GM21526 (cell line): ENCODE measurements at regions not wholly inside any gene's neighbourhood (a gene's known extent, or its start where the extent isn't known, plus 50 kb on each side); places are given as distances from the start of the nearest gene placed in this dataset.

Experiments
- ATAC-seq: cut with Tn5 transposase; IDR thresholded peaks from one replicate; pipeline ENCODE4 v1.9.1; 2021; ENCODE audit warnings: moderate library complexity; ENCODE audit not compliant: unreplicated experiment, low FRiP score

DNA sequence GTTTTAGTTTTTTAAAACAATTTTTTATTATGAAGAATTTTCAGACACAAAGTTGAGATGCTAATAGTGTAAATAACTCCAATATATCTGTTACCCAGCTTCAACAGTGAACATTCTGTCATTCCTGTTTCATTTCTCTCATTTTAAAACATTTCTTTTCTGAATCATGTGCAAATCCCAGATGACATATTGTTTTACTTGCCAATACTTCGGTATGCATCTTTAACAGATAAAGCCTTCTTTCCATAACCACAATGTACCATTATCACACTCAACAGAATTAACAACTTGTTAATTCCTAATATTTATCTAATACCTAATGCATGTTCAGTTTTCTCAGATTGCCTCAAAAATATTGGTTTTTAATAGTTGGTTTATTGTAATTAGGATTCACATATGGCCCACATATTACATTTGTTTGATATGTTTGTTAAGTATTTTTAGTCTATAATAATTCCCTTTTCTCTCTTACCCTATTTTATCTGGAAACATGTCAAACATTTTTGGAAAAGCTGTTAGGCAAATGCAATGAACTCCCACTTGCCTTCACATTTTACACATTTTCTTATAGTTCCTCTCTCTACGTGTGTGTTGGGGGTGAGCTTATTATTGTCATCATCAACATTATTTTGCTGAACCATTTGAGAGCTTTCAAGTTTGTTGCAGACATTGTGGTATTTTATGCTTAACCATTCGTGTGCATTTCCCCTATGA lies 58.7 kb upstream of the ANKRD55 start:
- ATAC-seq: no peak

DNA sequence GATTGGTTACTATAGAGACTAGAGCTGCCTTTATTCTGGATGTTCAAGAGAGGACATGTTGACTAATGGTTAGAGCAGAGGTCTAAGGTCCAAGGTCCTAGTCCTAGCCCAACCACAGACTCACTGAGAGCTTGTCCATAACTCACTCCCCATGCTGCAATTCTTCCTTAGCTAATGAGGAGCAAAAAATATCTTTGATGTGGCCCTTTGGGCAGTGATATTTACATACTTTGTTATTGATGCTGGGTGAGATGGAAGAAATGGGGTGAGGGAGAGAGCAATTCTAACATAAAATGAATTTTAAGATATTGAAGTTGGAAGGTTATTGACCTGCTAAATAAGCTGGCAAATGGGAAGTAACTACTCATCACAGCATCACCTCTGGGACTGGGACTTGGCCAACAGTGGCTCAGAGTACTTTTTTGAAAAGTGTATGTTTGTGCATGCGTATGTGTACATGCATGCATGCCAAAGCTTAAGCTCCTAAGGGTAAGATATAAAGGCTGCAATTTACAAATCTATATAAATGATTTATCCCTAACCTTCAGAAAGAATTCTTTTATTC lies 58.0 kb upstream of the ANKRD55 start:
- ATAC-seq: no peak

DNA sequence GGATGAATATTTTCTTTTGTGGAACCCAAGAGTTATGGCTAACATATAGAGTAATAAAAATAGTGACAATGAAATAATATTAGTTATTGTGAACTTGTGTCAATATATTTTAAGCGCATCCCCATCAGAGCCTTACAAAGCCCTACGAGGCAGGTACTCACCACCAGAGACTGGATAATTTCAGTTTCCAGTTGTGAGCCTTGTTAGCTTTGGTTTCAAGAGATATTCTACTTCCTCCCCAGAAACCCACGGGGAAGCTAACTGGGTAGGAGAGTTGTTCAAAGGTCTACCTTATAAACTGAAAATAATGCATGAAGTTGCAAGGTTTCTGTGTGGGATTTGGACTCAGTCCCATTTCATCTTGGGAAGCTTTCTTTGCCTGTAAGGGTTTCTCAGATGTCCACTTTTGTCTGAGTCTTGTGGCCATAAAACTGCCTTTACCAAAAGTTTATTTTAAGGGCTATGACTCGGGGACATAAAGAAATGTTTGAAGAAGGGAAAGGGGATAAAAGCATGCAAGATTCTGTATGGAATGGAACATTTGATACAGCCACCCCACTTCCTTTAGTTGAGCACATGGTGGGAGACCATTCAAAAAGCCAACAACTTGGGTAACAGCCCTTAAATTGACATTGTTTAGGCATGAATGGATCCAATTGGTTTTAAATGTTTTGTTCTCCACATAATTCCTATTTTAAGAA lies 57.4 kb upstream of the ANKRD55 start:
- no peak for ATAC-seq

DNA sequence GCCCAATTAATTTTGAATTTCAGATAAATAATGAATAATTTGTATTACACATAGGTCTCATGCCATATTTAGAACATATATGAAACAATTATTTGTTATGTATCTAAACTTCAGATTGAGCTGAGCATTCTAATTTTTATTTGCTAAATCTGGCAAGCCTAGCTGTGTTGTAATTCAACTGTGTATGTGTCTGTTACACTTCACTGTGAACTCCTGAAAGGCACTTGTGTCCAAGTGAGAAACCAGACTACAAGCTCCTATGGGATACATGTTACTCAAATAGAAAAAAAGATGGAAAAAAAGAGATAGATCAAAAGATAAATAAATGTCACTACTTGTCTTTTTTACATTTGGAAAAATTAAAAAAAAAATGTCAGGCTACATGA lies 56.5 kb upstream of the ANKRD55 start:
- ATAC-seq: no peak

DNA sequence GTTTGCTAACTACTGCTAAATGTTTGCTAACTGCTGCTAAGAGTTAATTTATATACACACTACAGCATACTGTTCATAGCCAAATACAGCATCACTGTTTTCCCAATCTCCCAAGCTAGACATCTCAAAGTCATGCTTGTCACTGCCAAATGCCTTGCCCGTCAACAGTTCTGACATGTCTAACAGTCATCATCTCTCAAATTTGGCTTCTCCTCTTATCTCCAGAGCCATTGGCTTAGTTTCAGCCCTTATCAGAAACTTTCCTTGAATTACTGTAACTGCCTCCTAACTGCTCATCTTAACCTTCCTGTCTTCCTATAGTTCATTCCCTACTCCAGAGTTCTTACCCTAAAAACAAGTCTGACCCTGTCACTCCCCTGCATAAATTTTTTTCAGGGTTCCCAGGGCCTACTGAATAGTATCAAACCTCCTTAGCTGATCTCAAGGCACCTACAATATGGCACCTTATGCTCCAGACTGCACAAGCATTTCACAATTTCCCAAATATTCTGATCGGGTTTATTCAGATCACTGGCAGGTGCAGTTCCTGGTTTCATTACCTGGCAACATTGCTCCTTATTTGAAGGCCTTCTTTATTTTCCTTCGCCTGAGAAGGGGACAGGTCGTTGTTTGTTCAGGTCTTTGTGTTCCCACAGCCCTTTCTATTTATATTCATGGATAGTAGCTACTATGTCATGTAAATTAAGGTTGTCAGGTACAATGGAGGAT lies 55.9 kb upstream of the ANKRD55 start:
- ATAC-seq: no peak

DNA sequence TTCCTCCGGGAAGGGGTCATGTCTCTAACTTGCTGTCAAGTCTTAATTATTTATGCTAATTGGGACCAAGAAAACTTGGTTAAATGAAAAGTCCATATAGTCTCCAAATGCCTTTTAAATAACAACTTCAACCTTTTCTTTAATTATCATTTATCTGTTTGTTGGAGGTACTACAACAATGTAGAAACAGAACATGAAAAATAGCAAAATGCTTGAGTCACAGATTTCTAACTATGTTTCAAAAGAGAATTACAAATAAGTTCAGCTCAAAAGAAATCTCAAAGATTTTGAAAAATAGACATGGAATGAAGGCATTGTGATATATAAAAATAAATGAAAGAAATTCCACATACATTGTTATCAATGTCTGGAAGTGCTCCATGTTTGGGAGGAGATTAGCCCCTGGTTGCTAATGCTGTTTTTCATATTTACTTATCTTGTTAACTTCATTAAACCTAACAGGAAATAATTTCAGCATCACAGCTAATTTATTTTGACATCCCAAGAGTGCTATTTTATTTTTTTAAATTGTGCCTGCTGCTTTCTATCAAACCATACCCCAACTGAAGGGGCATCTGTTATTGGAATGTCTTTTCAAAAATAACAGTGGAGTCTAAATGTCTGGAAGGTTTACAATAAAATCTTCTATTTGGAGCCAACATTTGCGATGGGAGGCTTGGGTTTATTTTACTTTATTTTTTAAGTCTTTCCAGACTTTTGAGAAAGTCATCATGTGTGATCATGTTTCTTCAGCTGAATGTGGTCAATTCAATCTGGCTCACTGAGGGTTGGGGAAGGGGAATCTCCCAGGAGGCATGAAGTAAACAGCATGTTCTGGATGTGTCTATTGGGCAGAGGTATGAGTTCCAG lies 53.1 kb upstream of the ANKRD55 start:
- no peak for ATAC-seq

DNA sequence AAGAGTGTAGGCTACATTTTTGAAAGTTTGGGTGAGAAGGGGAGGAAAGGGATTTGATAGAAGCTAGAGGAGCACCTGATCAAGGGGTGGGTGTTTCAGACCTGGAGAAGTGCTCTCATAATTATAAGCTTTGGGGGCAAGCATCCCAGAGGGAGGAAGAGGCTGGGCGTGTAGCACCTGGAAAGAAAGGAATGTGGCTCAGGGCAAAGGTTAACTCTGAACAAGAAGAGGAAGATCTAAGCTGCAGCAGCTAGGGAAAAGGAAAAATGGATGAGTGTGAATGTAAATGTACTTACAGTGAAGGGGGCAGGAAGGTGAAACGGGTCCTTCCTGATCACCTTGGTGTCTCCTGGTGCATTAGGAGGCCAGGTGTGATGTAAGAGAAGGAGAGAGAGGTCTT lies 49.8 kb upstream of the ANKRD55 start:
- no peak for ATAC-seq
